ENCODE measurements at regions not wholly inside any gene's neighbourhood (a gene's known extent, or its start where the extent isn't known, plus 50 kb on each side); places are given as distances from the start of the nearest gene placed in this dataset.

DNA sequence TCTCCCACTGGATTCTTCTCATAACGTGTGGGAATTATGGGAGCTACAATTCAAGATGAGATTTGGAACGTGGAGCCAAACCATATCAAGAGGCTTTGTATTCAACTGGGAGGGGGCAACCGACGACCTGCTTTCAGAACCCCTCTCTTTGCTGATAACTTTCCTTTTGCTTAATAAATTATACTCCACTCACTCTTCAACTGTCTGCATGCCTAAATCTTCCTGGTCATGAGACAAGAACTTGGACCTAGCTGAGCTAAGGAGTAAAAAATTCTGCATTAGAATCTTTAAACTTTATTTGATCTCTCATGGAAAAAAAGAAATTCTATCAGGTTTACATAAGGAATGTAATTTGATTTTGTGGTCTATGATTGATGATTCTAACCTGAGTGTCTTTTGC is 86.7 kb upstream of the CYYR1 start:
- DNase-seq, result no peak
- no peak for TF ChIP-seq BHLHE40 (IDR thresholded peaks at IDR 0.05; ENCODE audit: low read depth, low read length)
- no peak for TF ChIP-seq CEBPB (IDR thresholded peaks at IDR 0.05; ENCODE audit: low read depth, low read length)
- TF ChIP-seq SMC3 (IDR thresholded peaks at IDR 0.05; ENCODE audit: low read depth, low read length), result no peak
- TF ChIP-seq FOS (IDR thresholded peaks at IDR 0.05; ENCODE audit: low read depth, low read length), result no peak
- TF ChIP-seq CHD1 (IDR thresholded peaks at IDR 0.05; ENCODE audit: low read depth, low read length), result no peak
- no peak for TF ChIP-seq MAZ (IDR thresholded peaks at IDR 0.05; ENCODE audit: borderline replicate concordance, low read depth, low read length)
- TF ChIP-seq, protein P1, sequence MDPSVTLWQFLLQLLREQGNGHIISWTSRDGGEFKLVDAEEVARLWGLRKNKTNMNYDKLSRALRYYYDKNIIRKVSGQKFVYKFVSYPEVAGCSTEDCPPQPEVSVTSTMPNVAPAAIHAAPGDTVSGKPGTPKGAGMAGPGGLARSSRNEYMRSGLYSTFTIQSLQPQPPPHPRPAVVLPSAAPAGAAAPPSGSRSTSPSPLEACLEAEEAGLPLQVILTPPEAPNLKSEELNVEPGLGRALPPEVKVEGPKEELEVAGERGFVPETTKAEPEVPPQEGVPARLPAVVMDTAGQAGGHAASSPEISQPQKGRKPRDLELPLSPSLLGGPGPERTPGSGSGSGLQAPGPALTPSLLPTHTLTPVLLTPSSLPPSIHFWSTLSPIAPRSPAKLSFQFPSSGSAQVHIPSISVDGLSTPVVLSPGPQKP (IDR thresholded peaks at IDR 0.05; ENCODE audit: borderline replicate concordance, low read depth, low read length), result no peak
- no peak for TF ChIP-seq RFX5 (IDR thresholded peaks at IDR 0.05; ENCODE audit: low read depth, low read length)
- Histone ChIP-seq H2BK15ac (ENCODE audit: low read depth, low read length) (no peak overlapping the region), H3K9me1 (ENCODE audit: insufficient read depth, low read length) (no peaks in the 10 kb centered on the region), H3K9me3 (ENCODE audit: control insufficient read depth, insufficient read depth, low read length) (no peaks in the 10 kb centered on the region), H3K23ac (ENCODE audit: low read depth, low read length) (no peak overlapping the region), H2AK9ac (replicated peaks; ENCODE audit: low read depth, low read length, poor library complexity) (no peak overlapping the region), H3K27me3 (ENCODE audit: control insufficient read depth, insufficient read depth, low read length) (no peaks in the 10 kb centered on the region), H3K4ac (ENCODE audit: low read depth, low read length) (no peak overlapping the region), H4K91ac (ENCODE audit: insufficient read depth, low read depth, low read length) (no peak overlapping the region), H2BK120ac (ENCODE audit: low read depth, low read length) (no peak overlapping the region), H3K27ac (ENCODE audit: insufficient read depth, low read length) (no peak overlapping the region), H2AFZ (replicated peaks; ENCODE audit: low read length, poor library complexity) (no peak overlapping the region), H2BK20ac (ENCODE audit: low read depth, low read length) (no peak overlapping the region), H3K4me2 (ENCODE audit: low read depth, low read length) (no peak overlapping the region), H4K20me1 (ENCODE audit: insufficient read depth, low read length) (no peaks in the 10 kb centered on the region), H2AK5ac (ENCODE audit: low read depth, low read length) (no peak overlapping the region), H3K4me1 (ENCODE audit: control insufficient read depth, insufficient read depth, low read length) (no peaks in the 10 kb centered on the region), H2BK5ac (ENCODE audit: low read depth, low read length, poor library complexity, severe bottlenecking) (no peak overlapping the region), H4K5ac (ENCODE audit: low read depth, low read length) (no peak overlapping the region), H3K79me1 (ENCODE audit: low read depth in 1 of 2, low read length in 2 of 2) (no peaks in the 10 kb centered on the region), H3K14ac (replicated peaks; ENCODE audit: low read depth, low read length) (no peak overlapping the region), H3K4me3 (ENCODE audit: insufficient read depth, low read depth, low read length) (no peak overlapping the region), H3K18ac (ENCODE audit: low read depth, low read length) (no peak overlapping the region), H3K9ac (ENCODE audit: low read depth, low read length) (no peak overlapping the region), H3K36me3 (ENCODE audit: control insufficient read depth, insufficient read depth, low read length) (no peaks in the 10 kb centered on the region), H3K56ac (ENCODE audit: extremely low read depth, insufficient read depth, low read length) (no peak overlapping the region), H4K8ac (ENCODE audit: low read depth in 2 of 2, low read length in 2 of 2) (no peak overlapping the region)
- WGBS, 2 experiments (ENCODE audit: extremely low coverage in 2 of 2, insufficient read length in 1 of 2), result no CpG with 5 or more reads among the region's 4 CpGs
- intact Hi-C loops (cut with micrococcal nuclease), result no loop called here
- in situ Hi-C loops (cut with MboI; ENCODE audit: low sequenced_read_pairs), result no loop called here
- POLR2A ChIA-PET (ENCODE audit: unreplicated experiment), result no interaction called here
- dilution Hi-C loops (cut with HindIII; ENCODE audit: low sequenced_read_pairs, unreplicated experiment), result no loop called here
- BruUV-seq (replicated peaks), result no TSS peak
- CTCF ChIA-PET, result no interaction called here
- ATAC-seq (ENCODE audit: low read depth), result no peak
